ENCODE measurements at regions not wholly inside any gene's neighbourhood (a gene's known extent, or its start where the extent isn't known, plus 50 kb on each side); places are given as distances from the start of the nearest gene placed in this dataset.

GRCh38 chr3:64384561-64384960 is 159.3 kb upstream of the PRICKLE2 start:
- Mint-ChIP-seq H3K4me1 (peaks cover 19% of the 10 kb centered on the region), H3K27ac (peak overlapping the region; percentile 21), H3K36me3 (peaks cover 2% of the 10 kb centered on the region), H3K9me3 (peaks cover 4% of the 10 kb centered on the region), H3K4me3 (no peak overlapping the region), H3K27me3 (ENCODE audit: low read depth) (no peaks in the 10 kb centered on the region)
- no peak for DNase-seq (ENCODE audit: low spot score in 2 of 2, unreplicated experiment in 2 of 2)
- no peak for TF ChIP-seq CTCF (IDR thresholded peaks at IDR 0.05; ENCODE audit: unreplicated experiment)

- peaks cover 21% of the 10 kb centered on the region for H3K4me1 Mint-ChIP-seq
- H3K4me3 Mint-ChIP-seq, result no peak overlapping the region
- no peaks in the 10 kb centered on the region for H3K27me3 Mint-ChIP-seq (ENCODE audit: low read depth)
- H3K36me3 Mint-ChIP-seq, result peaks cover 2% of the 10 kb centered on the region
- DNase-seq (ENCODE audit: low spot score in 2 of 2, unreplicated experiment in 2 of 2), result no peak
- no peak for TF ChIP-seq CTCF (IDR thresholded peaks at IDR 0.05; ENCODE audit: unreplicated experiment)
- H3K9me3 Mint-ChIP-seq, result peaks cover 4% of the 10 kb centered on the region
- H3K27ac Mint-ChIP-seq, result peak overlapping the region; percentile 47
Measured at GRCh38 chr3:64382153-64382552, 156.9 kb upstream of the PRICKLE2 start.

GRCh38 chr3:64381367-64381766 is 156.1 kb upstream of the PRICKLE2 start:
- H3K9me3 Mint-ChIP-seq, result peaks cover 11% of the 10 kb centered on the region

GRCh38 chr3:64380546-64380945 is 155.3 kb upstream of the PRICKLE2 start:
- Mint-ChIP-seq H3K9me3 (peaks cover 20% of the 10 kb centered on the region), H3K27me3 (ENCODE audit: low read depth) (no peaks in the 10 kb centered on the region), H3K27ac (no peak overlapping the region), H3K4me3 (no peak overlapping the region), H3K36me3 (peaks cover 3% of the 10 kb centered on the region), H3K4me1 (peaks cover 18% of the 10 kb centered on the region)
- DNase-seq (ENCODE audit: low spot score in 2 of 2, unreplicated experiment in 2 of 2), result no peak
- no peak for TF ChIP-seq CTCF (IDR thresholded peaks at IDR 0.05; ENCODE audit: unreplicated experiment)

More at GRCh38 chr3:64381367-64381766, 156.1 kb upstream of the PRICKLE2 start:
- Mint-ChIP-seq H3K4me1 (peaks cover 21% of the 10 kb centered on the region), H3K36me3 (peaks cover 2% of the 10 kb centered on the region), H3K27ac (no peak overlapping the region), H3K4me3 (no peak overlapping the region), H3K27me3 (ENCODE audit: low read depth) (no peaks in the 10 kb centered on the region)
- no peak for TF ChIP-seq CTCF (IDR thresholded peaks at IDR 0.05; ENCODE audit: unreplicated experiment)
- no peak for DNase-seq (ENCODE audit: low spot score in 2 of 2, unreplicated experiment in 2 of 2)

GRCh38 chr3:64379221-64379620 is 154.0 kb upstream of the PRICKLE2 start:
- H3K4me1 Mint-ChIP-seq, result peaks cover 8% of the 10 kb centered on the region
- peaks cover 30% of the 10 kb centered on the region for H3K9me3 Mint-ChIP-seq
- H3K27me3 Mint-ChIP-seq (ENCODE audit: low read depth), result no peaks in the 10 kb centered on the region
- H3K36me3 Mint-ChIP-seq, result peaks cover 7% of the 10 kb centered on the region
- no peak overlapping the region for H3K27ac Mint-ChIP-seq
- no peak overlapping the region for H3K4me3 Mint-ChIP-seq
- TF ChIP-seq CTCF (IDR thresholded peaks at IDR 0.05; ENCODE audit: unreplicated experiment), result no peak
- no peak for DNase-seq (ENCODE audit: low spot score in 2 of 2, unreplicated experiment in 2 of 2)

GRCh38 chr3:64377942-64378341 is 152.7 kb upstream of the PRICKLE2 start:
- H3K4me3 Mint-ChIP-seq, result no peak overlapping the region
- peaks cover 8% of the 10 kb centered on the region for H3K36me3 Mint-ChIP-seq
- H3K9me3 Mint-ChIP-seq, result peaks cover 30% of the 10 kb centered on the region
- H3K27me3 Mint-ChIP-seq (ENCODE audit: low read depth), result no peaks in the 10 kb centered on the region
- no peak overlapping the region for H3K27ac Mint-ChIP-seq
- peaks cover 7% of the 10 kb centered on the region for H3K4me1 Mint-ChIP-seq
- no peak for DNase-seq (ENCODE audit: low spot score in 2 of 2, unreplicated experiment in 2 of 2)
- no peak for TF ChIP-seq CTCF (IDR thresholded peaks at IDR 0.05; ENCODE audit: unreplicated experiment)

Data from mesothelial cell of epicardium (in vitro differentiated cells).